NT2/D1 (cell line): ENCODE measurements at regions not wholly inside any gene's neighbourhood (a gene's known extent, or its start where the extent isn't known, plus 50 kb on each side); places are given as distances from the start of the nearest gene placed in this dataset.

Experiments
- DNase-seq: peaks from one replicate; pipeline ENCODE4 v3.0.0-alpha.2; 2011; ENCODE audit warnings: low read depth, low spot score
- H3K27me3 ChIP-seq: 2 replicates; pipeline ENCODE4 v1.6.0; 2011; ENCODE audit warnings: mild to moderate bottlenecking; ENCODE audit not compliant: insufficient read length, insufficient read depth
- H3K36me3 ChIP-seq: 2 replicates; pipeline ENCODE4 v1.6.1; 2011; ENCODE audit warnings: mild to moderate bottlenecking, low read length, mixed read lengths; ENCODE audit not compliant: insufficient read depth, insufficient read length
- H3K4me1 ChIP-seq: 2 replicates; pipeline ENCODE4 v1.5.1; 2011; ENCODE audit not compliant: insufficient read depth, insufficient read length
- H3K4me3 ChIP-seq: 2 replicates; pipeline ENCODE4 v1.5.1; 2011; ENCODE audit warnings: low read depth; ENCODE audit not compliant: insufficient read length
- H3K9ac ChIP-seq: 2 replicates; pipeline ENCODE4 v1.6.0; 2011; ENCODE audit warnings: low read depth; ENCODE audit not compliant: insufficient read length
- H3K9me3 ChIP-seq: 2 replicates; pipeline ENCODE4 v1.5.1; 2011; ENCODE audit warnings: mild to moderate bottlenecking, low read length; ENCODE audit not compliant: insufficient read depth
- SUZ12 ChIP-seq: IDR thresholded peaks from 2 replicates; pipeline ENCODE4 v1.6.1; 2011; ENCODE audit not compliant: insufficient read length, insufficient read depth; ENCODE audit errors: extremely low read depth
- YY1 ChIP-seq: IDR thresholded peaks from 2 replicates; pipeline ENCODE4 v1.6.1; 2011; ENCODE audit not compliant: insufficient read length, insufficient read depth
- ZNF274 ChIP-seq: IDR thresholded peaks from 2 replicates; pipeline ENCODE4 v1.6.1; 2011; ENCODE audit warnings: mild to moderate bottlenecking, low read depth, low read length

- H3K4me3 ChIP-seq: no peak overlapping the region
These were observed 71.3 kb upstream of the LARGE1 start for GRCh38 chr22:33991620-33992019.

GRCh38 chr22:33996824-33997223, 76.5 kb upstream of the LARGE1 start:
- no peaks in the 10 kb centered on the region for H3K27me3 ChIP-seq
- H3K36me3 ChIP-seq: no peaks in the 10 kb centered on the region
- peaks cover 17% of the 10 kb centered on the region for H3K9me3 ChIP-seq
- TF ChIP-seq SUZ12 (no peak), ZNF274 (no peak), YY1 (no peak)
- no peak overlapping the region for H3K9ac ChIP-seq
- H3K4me3 ChIP-seq: no peak overlapping the region
- DNase-seq: no peak
- no peaks in the 10 kb centered on the region for H3K4me1 ChIP-seq

More at GRCh38 chr22:33991620-33992019, 71.3 kb upstream of the LARGE1 start:
- Histone ChIP-seq H3K36me3 (no peaks in the 10 kb centered on the region), H3K9ac (no peak overlapping the region), H3K27me3 (no peaks in the 10 kb centered on the region), H3K4me1 (no peaks in the 10 kb centered on the region), H3K9me3 (no peaks in the 10 kb centered on the region)
- no peak for DNase-seq
- no peak for TF ChIP-seq ZNF274

DNA sequence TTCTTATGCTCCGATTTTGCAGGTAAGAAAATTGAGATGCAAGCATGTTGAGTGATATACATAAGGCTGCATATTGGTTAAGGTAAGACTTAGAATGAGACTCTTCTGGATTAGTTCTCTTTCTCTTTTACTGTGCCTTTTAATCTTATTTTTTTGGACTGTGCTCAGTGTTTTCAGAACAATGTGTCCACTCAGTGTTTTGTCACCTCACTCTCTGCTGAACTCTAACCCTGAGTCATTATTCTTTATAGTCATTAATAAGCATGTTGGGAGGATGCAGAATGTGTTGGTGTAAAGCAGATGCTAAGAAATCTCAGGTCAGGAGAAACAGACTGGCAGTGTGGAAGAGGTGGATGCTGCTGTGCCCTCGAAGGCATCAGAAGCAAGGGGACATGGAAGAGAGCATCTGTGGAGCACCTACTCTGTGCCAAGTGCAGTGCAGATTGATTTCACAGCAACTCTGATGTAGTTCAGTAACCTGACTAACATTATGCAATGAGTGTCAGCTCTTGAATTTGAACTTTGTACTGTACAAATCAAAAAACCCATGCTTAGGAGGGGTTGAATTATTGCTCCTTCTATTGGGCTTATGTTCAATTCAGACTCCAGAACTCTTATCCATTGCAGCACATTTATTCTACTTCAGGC, 80.7 kb upstream of the LARGE1 start:
- no peaks in the 10 kb centered on the region for H3K27me3 ChIP-seq
- no peaks in the 10 kb centered on the region for H3K4me1 ChIP-seq
- H3K9me3 ChIP-seq: peaks cover 33% of the 10 kb centered on the region
- no peak for DNase-seq
- no peak for TF ChIP-seq ZNF274
- no peak for TF ChIP-seq SUZ12
- TF ChIP-seq YY1: no peak
- H3K36me3 ChIP-seq: no peaks in the 10 kb centered on the region
- no peak overlapping the region for H3K9ac ChIP-seq
- no peak overlapping the region for H3K4me3 ChIP-seq

DNA sequence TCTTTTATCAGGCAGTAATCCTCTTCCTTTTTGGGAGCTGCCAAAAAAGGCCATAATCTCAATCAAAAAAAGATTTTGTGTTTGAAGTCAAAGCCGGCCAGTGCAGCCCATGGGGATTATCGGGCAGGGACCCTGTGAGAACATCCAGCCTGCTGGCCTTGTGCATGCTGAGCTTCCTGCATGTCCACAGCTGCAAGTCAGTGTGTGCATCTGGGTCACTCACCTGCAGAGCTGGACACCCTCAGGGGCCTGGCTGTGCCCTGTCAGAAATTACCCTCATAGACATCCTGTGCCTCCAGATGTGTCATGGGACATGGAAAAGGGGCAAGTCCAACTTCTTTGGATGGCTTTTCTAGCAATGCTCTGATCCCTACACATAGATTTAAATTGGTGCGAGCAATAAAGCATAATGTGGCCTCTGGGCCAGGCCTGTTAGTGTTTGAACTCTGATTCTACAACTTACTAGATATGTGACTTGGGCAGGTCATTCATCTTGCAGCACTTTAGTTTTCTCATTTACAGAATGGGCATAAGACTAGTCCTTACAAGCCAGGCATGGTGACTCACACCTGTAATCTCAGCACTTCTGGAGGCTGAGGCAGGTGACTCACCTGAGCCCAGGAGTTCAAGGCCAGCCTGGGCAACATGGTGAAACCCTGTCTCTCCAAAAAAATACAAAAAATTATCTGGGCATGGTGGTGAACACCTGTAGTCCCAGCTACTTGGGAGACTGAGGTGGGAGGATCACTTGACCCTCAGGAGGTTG, 81.6 kb upstream of the LARGE1 start:
- TF ChIP-seq ZNF274 (no peak), SUZ12 (no peak), YY1 (no peak)
- Histone ChIP-seq H3K4me1 (no peaks in the 10 kb centered on the region), H3K9me3 (peaks cover 35% of the 10 kb centered on the region), H3K4me3 (no peak overlapping the region), H3K27me3 (no peaks in the 10 kb centered on the region), H3K9ac (no peak overlapping the region), H3K36me3 (no peaks in the 10 kb centered on the region)
- no peak for DNase-seq

DNA sequence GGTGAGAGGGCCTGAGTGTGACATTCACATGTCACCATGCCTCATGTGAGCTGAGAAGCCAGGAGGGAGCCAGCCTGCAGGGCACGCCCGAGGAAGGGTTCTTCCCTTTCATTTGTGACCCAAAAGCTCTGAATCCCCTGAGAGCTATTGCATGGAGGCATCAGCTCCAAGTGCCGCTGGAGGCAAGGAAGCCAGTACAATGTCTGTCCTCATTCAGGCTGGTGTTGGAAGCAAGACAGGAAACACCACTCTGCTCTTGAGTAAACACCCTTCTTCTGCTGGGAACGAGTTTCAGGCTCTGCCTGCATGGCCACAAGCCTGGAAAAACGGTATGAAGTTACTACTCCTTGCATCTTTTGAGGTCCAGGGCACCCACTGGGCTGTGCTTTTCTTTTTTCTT, 83.8 kb upstream of the LARGE1 start:
- H3K4me1 ChIP-seq: no peaks in the 10 kb centered on the region
- no peak overlapping the region for H3K4me3 ChIP-seq
- TF ChIP-seq ZNF274: no peak
- TF ChIP-seq SUZ12: no peak
- no peak overlapping the region for H3K9ac ChIP-seq
- H3K27me3 ChIP-seq: no peaks in the 10 kb centered on the region
- DNase-seq: no peak
- H3K9me3 ChIP-seq: peaks cover 35% of the 10 kb centered on the region
- no peaks in the 10 kb centered on the region for H3K36me3 ChIP-seq

GRCh38 chr22:34010259-34010658, 90.0 kb upstream of the LARGE1 start:
- no peak for DNase-seq
- H3K27me3 ChIP-seq: no peaks in the 10 kb centered on the region
- H3K36me3 ChIP-seq: no peaks in the 10 kb centered on the region
- no peaks in the 10 kb centered on the region for H3K4me1 ChIP-seq
- no peak overlapping the region for H3K4me3 ChIP-seq
- H3K9me3 ChIP-seq: peaks cover 26% of the 10 kb centered on the region
- no peak for TF ChIP-seq YY1
- TF ChIP-seq SUZ12: no peak
- no peak for TF ChIP-seq ZNF274
- H3K9ac ChIP-seq: no peak overlapping the region

DNA sequence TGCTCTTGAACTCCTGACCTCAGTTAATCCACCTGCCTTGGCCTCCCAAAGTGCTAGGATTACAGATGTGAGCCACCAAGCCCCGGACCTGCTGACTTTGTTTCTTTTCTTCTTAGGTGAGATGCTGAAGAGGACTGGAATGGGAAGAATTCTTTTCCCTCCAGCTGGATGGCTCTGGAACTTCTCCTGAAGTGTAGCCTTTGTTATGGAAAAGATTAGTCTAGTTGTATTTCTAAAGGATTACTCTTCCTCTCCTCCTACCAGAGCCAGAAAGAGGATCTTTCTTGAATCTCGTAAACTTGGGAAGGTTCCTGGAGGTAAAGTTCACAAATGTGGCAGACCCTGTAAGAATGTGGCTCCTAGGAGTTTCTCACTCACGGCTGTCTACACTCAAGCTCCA, 95.4 kb upstream of the LARGE1 start:
- Histone ChIP-seq H3K4me1 (no peaks in the 10 kb centered on the region), H3K36me3 (no peaks in the 10 kb centered on the region), H3K9me3 (peaks cover 18% of the 10 kb centered on the region), H3K27me3 (no peaks in the 10 kb centered on the region), H3K9ac (no peak overlapping the region), H3K4me3 (no peak overlapping the region)
- DNase-seq: peak; percentile 63
- TF ChIP-seq ZNF274 (no peak), SUZ12 (no peak), YY1 (no peak)
